HEK293T (cell line): ENCODE measurements at regions not wholly inside any gene's neighbourhood (a gene's known extent, or its start where the extent isn't known, plus 50 kb on each side); places are given as distances from the start of the nearest gene placed in this dataset.

Source experiments
- CTCF ChIA-PET: fragments of 350-600 bp; formaldehyde crosslinking; extraction: SDS; loops from one replicate; lab custom pipeline; 2021; ENCODE audit warnings: antibody characterized with exemption, inconsistent platforms; lab: Yijun Ruan, JAX
- POLR2A ChIA-PET: fragments of 350-600 bp; formaldehyde crosslinking; extraction: SDS; loops from one replicate; lab custom pipeline; 2020; ENCODE audit warnings: antibody characterized with exemption, inconsistent platforms; lab: Yijun Ruan, JAX
- DNase-seq: peaks from one replicate; pipeline ENCODE4 v3.0.0; 2012; ENCODE audit warnings: mixed read lengths; ENCODE audit errors: extremely low spot score
- ARNT ChIP-seq: fragments of 450-650 bp; IDR thresholded peaks from 2 replicates; pipeline ENCODE4 v1.6.1; 2017; ENCODE audit warnings: mild to moderate bottlenecking
- BHLHE40 ChIP-seq: fragments of 450-650 bp; IDR thresholded peaks from 2 replicates; pipeline ENCODE4 v1.6.1; 2016; ENCODE audit warnings: mild to moderate bottlenecking, moderate library complexity, borderline replicate concordance
- CTBP1 ChIP-seq: fragments of 450-650 bp; IDR thresholded peaks from 2 replicates; pipeline ENCODE4 v1.6.1; 2016; ENCODE audit warnings: borderline replicate concordance
- ELF4 ChIP-seq: fragments of 450-650 bp; IDR thresholded peaks from 2 replicates; pipeline ENCODE4 v1.6.1; 2017; ENCODE audit warnings: antibody characterized with exemption
- FOXA1 ChIP-seq: fragments of 450-650 bp; IDR thresholded peaks from 2 replicates; pipeline ENCODE4 v1.6.1; 2016; ENCODE audit warnings: mild to moderate bottlenecking
- FOXK2 ChIP-seq: fragments of 450-650 bp; IDR thresholded peaks from 2 replicates; pipeline ENCODE4 v1.6.1; 2016; ENCODE audit warnings: mild to moderate bottlenecking
- FOXM1 ChIP-seq: fragments of 450-650 bp; IDR thresholded peaks from 2 replicates; pipeline ENCODE4 v1.6.1; 2017; ENCODE audit warnings: mild to moderate bottlenecking, borderline replicate concordance
- HDGF ChIP-seq: fragments of 450-650 bp; IDR thresholded peaks from 2 replicates; pipeline ENCODE4 v1.6.1; 2017; ENCODE audit warnings: antibody characterized with exemption, borderline replicate concordance
- L3MBTL2 ChIP-seq: fragments of 450-650 bp; conservative IDR thresholded peaks from 2 replicates; pipeline ENCODE4 v1.6.1; 2016; ENCODE audit warnings: mild to moderate bottlenecking
- LEF1 ChIP-seq: fragments of 450-650 bp; IDR thresholded peaks from 2 replicates; pipeline ENCODE4 v1.6.1; 2017; ENCODE audit warnings: mild to moderate bottlenecking, borderline replicate concordance
- NFRKB ChIP-seq: fragments of 450-650 bp; IDR thresholded peaks from 2 replicates; pipeline ENCODE4 v1.6.1; 2016; ENCODE audit warnings: mild to moderate bottlenecking, moderate library complexity
- PKNOX1 ChIP-seq: fragments of 450-650 bp; IDR thresholded peaks from 2 replicates; pipeline ENCODE4 v1.6.1; 2016
- SP1 ChIP-seq: fragments of 450-650 bp; IDR thresholded peaks from 2 replicates; pipeline ENCODE4 v1.6.1; 2017
- SUZ12 ChIP-seq: fragments of 450-650 bp; IDR thresholded peaks from 2 replicates; pipeline ENCODE4 v1.6.1; 2016; ENCODE audit warnings: mild to moderate bottlenecking
- TARDBP ChIP-seq: fragments of 450-650 bp; IDR thresholded peaks from 2 replicates; pipeline ENCODE4 v1.6.1; 2016
- ZNF384 ChIP-seq: fragments of 450-650 bp; IDR thresholded peaks from 2 replicates; pipeline ENCODE4 v1.6.1; 2016

- no peak for TF ChIP-seq FOXA1
- TF ChIP-seq FOXK2: no peak
- TF ChIP-seq SUZ12: no peak
- TF ChIP-seq ELF4: no peak
- no peak for TF ChIP-seq CTBP1
- no peak for TF ChIP-seq LEF1
- no peak for DNase-seq
- CTCF ChIA-PET: no interaction called here
- POLR2A ChIA-PET: no interaction called here
Measured at GRCh38 chr1:38292969-38293368, 246.4 kb upstream of the POU3F1 start.

GRCh38 chr1:38291906-38292521, 245.4 kb upstream of the POU3F1 start:
- ChIA-PET CTCF (no interaction called here), POLR2A (no interaction called here)
- TF ChIP-seq PKNOX1 (no peak), SP1 (no peak), SUZ12 (no peak), ZNF384 (no peak), ARNT (no peak), ELF4 (no peak), L3MBTL2 (no peak), TARDBP (no peak), HDGF (no peak), CTBP1 (no peak), BHLHE40 (no peak), FOXK2 (no peak), LEF1 (no peak), FOXA1 (no peak), NFRKB (no peak), FOXM1 (no peak)
- DNase-seq: no peak

- ChIA-PET POLR2A (no interaction called here), CTCF (no interaction called here)
- TF ChIP-seq ELF4 (no peak), HDGF (no peak), SP1 (no peak), ARNT (no peak), SUZ12 (no peak), FOXK2 (no peak), L3MBTL2 (no peak), CTBP1 (no peak), PKNOX1 (no peak), BHLHE40 (no peak)
- no peak for DNase-seq
Measured at GRCh38 chr1:38291336-38291735, 244.7 kb upstream of the POU3F1 start.

GRCh38 chr1:38289034-38289433, 242.4 kb upstream of the POU3F1 start:
- POLR2A ChIA-PET: no interaction called here
- TF ChIP-seq LEF1: no peak
- no peak for TF ChIP-seq PKNOX1
- TF ChIP-seq CTBP1: no peak
- no peak for TF ChIP-seq ARNT
- TF ChIP-seq L3MBTL2: no peak
- no peak for TF ChIP-seq HDGF
- TF ChIP-seq FOXM1: no peak
- CTCF ChIA-PET: no interaction called here
- no peak for DNase-seq

- TF ChIP-seq BHLHE40 (no peak), SUZ12 (no peak), CTBP1 (no peak), L3MBTL2 (no peak), ARNT (no peak), FOXK2 (no peak), ZNF384 (no peak), HDGF (no peak), PKNOX1 (no peak), FOXM1 (no peak), NFRKB (no peak), TARDBP (no peak), SP1 (no peak), ELF4 (no peak), FOXA1 (no peak), LEF1 (no peak)
- ChIA-PET POLR2A (no interaction called here), CTCF (interaction anchor here (0.6 kb wide), 1 partner anchor 27 kb away, joined by 3 read pairs; no protein-coding TSS in a partner anchor)
- no peak for DNase-seq
Measured at GRCh38 chr1:38287547-38287946, 241.0 kb upstream of the POU3F1 start.
